Heart left ventricle (tissue), 13 donors: ENCODE measurements at regions not wholly inside any gene's neighbourhood (a gene's known extent, or its start where the extent isn't known, plus 50 kb on each side); places are given as distances from the start of the nearest gene placed in this dataset.

Source experiments
- POLR2A ChIP-seq, 2 donors: fragments of 450-650 bp; IDR thresholded peaks; one replicate each; pipeline ENCODE4 v1.6.1; 2017; ENCODE audit warnings: antibody characterized with exemption in 2 of 2, mild to moderate bottlenecking in 2 of 2, moderate library complexity in 2 of 2
- TF ChIP-seq, protein P1 (sequence below), 12 donors: fragments of 200-600 bp; sonication (generic) in 4 of 12; IDR thresholded peaks; one replicate each; pipeline versions ENCODE4 v1.5.0 to v1.8.0; 2018 to 2022; ENCODE audit warnings: antibody characterized with exemption in 12 of 12, mild to moderate bottlenecking in 5 of 12
- donor health status: ischemic (EF 13 %, LVEDD 7.1; RV severe dilation, severe dysfunction).
- donor health status: DM: no; HTN: yes; CAD: no.
- donor health status: DM: no; HTN: no; CAD: no.
- donor health status: ischemic (EF 25% LVEDD 6.9; RV normal size, moderate dysfunction).
- donor health status: ischemic (EF 25% LVEDD 5.7; RV mildly dilated, moderate dysfunction).
- donor health status: ischemic (EF 35%, LVEDD 5.7; RV mildly dilated, moderate dysfunction).
- donor health status: nonischemic (EF 11% LVEDD 7.7; RV severe dilation, severe dysfunction).
- donor health status: DM: yes; HTN: yes; CAD: no.
- donor health status: PGD.
- donor health status: ischemic (EF 29% LVEDD 5.4; RV normal size, mild dysfunction).
- donor health status: nonischemic (EF 23%, LVEDD 6.1; RV moderate dilation, normal function).

DNA sequence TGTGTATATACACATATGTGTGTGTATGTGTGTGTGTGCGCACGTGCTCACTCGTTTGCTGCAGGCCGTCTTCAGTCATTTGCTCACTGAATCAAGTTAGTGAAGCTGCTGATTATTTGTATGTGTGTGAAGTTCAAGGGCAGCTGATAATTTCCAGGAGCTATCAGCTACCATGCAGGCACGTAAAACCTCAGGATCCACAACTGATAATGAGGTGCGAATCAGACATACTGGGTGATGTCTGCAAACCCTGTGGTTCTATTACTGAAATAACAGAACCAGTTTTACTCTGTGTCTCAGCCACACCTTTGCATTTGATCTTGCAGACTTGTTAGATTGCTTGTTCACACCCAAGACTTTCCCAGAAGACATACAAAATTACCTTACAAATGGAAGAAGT is 257.6 kb downstream of the TAF11L14 start:
- TF ChIP-seq, protein P1, sequence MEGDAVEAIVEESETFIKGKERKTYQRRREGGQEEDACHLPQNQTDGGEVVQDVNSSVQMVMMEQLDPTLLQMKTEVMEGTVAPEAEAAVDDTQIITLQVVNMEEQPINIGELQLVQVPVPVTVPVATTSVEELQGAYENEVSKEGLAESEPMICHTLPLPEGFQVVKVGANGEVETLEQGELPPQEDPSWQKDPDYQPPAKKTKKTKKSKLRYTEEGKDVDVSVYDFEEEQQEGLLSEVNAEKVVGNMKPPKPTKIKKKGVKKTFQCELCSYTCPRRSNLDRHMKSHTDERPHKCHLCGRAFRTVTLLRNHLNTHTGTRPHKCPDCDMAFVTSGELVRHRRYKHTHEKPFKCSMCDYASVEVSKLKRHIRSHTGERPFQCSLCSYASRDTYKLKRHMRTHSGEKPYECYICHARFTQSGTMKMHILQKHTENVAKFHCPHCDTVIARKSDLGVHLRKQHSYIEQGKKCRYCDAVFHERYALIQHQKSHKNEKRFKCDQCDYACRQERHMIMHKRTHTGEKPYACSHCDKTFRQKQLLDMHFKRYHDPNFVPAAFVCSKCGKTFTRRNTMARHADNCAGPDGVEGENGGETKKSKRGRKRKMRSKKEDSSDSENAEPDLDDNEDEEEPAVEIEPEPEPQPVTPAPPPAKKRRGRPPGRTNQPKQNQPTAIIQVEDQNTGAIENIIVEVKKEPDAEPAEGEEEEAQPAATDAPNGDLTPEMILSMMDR (IDR thresholded peaks at IDR 0.05) = no peak
- no peak for TF ChIP-seq POLR2A (IDR thresholded peaks at IDR 0.05)
